ENCODE measurements at regions not wholly inside any gene's neighbourhood (a gene's known extent, or its start where the extent isn't known, plus 50 kb on each side); places are given as distances from the start of the nearest gene placed in this dataset.

DNA sequence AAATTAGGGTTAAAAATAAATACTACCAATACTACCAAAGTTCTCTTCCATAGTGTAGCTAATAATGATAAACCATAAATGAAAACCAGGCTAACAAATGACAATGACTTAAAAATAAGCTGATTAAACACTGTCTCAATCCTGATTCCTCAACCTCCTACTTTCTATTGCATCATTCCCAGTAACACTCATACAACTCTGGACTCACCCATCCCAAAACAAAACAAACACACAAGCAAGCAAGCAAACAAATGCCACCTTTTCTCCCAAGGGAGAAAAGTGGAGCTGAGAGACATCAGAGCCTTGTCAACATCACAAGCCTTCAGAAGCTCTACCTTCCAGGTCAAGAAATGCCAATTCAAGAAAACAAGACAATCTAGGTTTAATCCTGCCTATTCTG is 620.7 kb downstream of the NYAP2 start:
- in situ Hi-C loops (cut with MboI; ENCODE audit: low sequenced_read_pairs): no loop called here

DNA sequence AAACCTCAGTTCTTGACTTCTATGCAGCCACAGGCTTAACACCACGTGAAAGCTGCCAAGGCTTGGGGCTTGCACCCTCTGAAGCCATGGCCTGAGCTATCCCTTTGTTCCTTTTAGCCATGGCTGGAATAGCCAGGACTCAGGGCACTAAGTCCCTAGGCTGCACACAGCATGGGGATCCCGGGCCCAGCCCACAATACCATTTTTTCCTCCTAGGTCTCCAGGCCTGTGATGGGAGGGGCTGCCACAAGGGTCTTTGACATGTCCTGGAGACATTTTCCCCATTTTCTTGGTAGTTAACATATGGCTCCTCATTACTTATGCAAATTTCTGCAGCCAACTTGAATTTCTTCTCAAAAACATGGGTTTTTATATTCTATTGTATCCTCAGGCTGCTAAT is 619.1 kb downstream of the NYAP2 start:
- in situ Hi-C loops (cut with MboI; ENCODE audit: low sequenced_read_pairs): no loop called here

GRCh38 chr2:226017537-226017936 is 618.0 kb downstream of the NYAP2 start:
- in situ Hi-C loops (cut with MboI; ENCODE audit: low sequenced_read_pairs): no loop called here

DNA sequence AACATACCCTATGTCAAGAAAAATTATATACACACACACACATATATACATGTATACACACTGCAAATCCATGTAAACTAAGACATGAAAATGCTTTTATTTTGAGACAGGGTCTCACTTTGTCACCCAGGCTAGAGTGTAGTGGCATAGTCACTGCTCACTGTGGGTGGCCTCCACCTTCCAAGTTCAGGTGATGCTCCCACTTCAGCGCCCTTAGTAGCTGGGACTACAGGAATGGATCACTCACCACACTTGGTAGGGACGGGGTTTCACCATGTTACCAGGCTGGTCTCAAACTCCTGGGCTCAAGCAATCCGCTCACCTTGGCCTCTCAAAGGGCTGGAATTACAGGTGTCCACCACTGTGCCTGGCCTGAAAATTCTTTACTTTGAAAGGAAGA is 617.6 kb downstream of the NYAP2 start:
- in situ Hi-C loops (cut with MboI; ENCODE audit: low sequenced_read_pairs): no loop called here

DNA sequence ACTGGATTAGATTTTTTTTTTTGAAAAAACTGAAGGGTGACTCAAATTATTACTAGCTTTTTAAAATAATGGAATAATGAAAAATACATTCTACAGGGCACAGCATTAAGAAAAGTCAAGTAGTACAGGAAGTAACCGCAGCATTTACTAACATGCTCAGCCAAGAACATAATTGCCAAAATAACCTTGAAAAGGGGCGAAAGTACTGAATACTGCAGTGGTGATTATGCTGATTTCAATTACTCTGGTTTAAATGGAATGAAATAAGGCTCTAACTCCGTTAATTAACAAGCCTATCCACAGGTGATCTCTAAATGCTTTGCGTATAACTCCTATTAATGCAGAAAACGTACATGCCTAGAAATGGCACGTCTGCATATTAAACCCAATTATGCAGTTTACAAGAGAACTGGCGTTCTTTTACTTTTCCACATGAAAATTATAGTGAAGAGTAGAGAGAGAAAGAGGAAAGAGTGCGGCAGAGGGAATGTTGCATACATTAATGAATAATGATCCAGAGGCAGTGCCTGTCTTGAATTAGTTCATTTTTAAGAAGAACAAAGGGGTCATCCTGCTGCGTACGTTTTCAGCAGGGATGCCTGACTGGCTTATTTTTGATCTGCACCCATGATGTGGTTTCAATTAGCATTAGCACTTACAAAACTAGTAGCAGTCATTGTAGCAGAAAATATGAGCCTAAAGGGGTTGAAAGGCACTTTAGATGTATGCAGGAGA is 612.4 kb downstream of the NYAP2 start:
- in situ Hi-C loops (cut with MboI; ENCODE audit: low sequenced_read_pairs): no loop called here

DNA sequence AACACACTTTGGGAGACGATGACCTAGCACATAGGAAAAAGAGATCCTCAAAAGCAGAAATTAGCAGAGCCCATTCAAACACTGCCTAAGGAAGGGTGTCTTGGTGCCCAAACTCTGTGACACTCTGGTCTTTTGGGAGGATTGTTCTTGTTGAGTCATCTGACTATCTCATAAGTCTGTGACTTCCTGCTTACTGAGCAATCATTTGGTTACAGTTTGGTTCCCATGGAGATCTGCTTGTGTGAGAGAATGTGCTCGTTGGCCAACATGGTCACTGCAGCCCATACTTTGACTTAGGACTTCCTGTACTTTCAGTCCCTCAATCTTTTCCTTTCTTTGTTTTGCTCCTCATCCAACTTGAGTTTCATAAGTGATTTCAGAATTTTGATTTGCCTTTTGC is 602.9 kb downstream of the NYAP2 start:
- in situ Hi-C loops (cut with MboI; ENCODE audit: low sequenced_read_pairs): no loop called here

GRCh38 chr2:226001716-226002115 is 602.2 kb downstream of the NYAP2 start:
- in situ Hi-C loops (cut with MboI; ENCODE audit: low sequenced_read_pairs): no loop called here

DNA sequence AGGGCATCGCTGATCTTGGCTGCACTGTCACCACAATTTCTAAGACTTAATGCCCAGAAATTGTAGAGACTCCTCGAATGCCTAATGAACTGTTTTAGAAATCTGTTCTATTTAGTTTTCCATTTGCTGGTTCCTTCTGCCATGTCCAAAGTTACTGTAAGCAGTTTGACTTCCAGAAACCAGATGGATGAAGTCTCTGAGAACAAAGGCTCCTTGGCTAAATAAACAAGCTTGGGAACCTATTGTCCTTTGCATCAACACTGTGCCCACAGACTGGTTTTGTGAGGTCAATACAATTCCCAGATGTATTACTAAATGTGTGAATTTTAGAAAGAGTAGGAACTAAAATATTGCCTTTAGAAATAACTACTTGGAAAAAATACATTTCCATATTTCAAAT is 600.2 kb downstream of the NYAP2 start:
- in situ Hi-C loops (cut with MboI; ENCODE audit: low sequenced_read_pairs): no loop called here

- in situ Hi-C loops (cut with MboI; ENCODE audit: low sequenced_read_pairs): no loop called here
These were observed 599.1 kb downstream of the NYAP2 start for GRCh38 chr2:225998653-225999052.

DNA sequence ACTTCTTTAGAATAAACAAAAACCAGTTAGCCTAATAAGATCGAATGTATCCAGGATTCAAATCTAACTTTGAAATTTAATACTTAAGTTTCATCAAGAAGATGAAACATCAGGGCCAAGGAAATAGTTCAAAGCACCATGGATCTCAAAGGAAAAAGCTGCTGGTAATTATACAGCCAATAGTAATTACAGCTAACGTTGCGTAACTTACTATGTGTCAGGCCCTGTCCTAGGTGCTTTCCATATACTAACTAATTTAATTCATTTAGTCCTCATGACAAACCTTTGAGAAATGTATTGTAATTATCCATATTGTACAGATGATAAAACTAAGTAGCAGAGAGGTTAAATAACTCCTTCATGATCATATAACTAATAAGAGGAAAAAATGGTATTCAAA is 598.6 kb downstream of the NYAP2 start:
- in situ Hi-C loops (cut with MboI; ENCODE audit: low sequenced_read_pairs): no loop called here

GRCh38 chr2:225996462-225996828 is 596.9 kb downstream of the NYAP2 start:
- in situ Hi-C loops (cut with MboI; ENCODE audit: low sequenced_read_pairs): no loop called here

DNA sequence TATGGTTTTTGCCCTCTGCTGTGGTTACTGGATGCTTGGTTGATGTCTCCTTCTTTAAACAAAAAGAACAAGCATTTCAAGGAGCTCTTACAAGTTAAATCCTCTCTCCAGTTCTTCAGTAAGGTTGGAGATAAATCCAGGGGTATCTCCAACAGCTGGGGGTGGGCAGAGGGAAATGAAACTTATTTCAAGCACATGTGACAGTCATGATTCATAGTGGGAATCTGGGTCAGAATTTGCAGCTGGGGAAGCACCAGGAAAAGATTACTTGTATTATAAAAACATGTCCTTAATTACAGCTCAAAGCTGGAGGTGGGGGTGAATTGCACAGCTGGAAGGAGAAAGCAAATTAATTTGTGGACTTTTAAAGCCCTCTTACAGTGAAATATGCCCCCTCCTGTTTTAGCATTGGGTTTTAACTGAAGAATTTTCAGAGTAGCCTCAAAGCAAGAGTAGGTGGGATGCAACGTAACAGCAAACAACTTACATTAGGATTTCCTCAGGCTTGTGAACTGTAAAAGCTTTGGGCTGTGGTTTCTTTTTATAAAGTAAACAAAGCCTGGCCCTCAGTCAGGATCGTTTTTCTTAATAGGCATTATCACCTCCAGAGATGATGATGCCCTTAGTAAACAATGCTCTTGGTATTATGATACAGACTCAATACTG is 596.4 kb downstream of the NYAP2 start:
- in situ Hi-C loops (cut with MboI; ENCODE audit: low sequenced_read_pairs): no loop called here

- in situ Hi-C loops (cut with MboI; ENCODE audit: low sequenced_read_pairs): no loop called here
These were observed 595.4 kb downstream of the NYAP2 start for GRCh38 chr2:225994748-225995405.

- in situ Hi-C loops (cut with MboI; ENCODE audit: low sequenced_read_pairs): no loop called here
These were observed 593.9 kb downstream of the NYAP2 start for GRCh38 chr2:225993430-225993829.

GRCh38 chr2:225989809-225990208 is 590.3 kb downstream of the NYAP2 start:
- in situ Hi-C loops (cut with MboI; ENCODE audit: low sequenced_read_pairs): no loop called here

DNA sequence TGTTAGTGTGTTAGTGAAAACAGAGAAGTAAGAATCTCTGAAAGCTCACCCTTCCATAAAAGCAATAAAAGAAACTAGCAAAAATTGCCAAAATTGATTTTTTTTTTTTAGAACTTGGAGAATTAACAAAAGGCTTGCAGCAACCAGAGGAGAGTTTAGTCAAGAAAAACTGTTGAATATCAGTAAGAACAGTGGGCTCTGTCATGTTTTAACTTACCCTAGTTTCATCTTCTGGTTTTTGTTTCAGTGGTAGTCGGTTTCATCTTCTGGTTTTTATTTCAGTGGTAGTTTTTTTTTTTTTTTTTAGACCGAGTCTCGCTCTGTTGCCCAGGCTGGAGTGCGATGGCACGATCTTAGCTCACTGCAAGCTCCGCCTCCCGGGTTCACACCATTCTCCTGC is 580.9 kb downstream of the NYAP2 start:
- in situ Hi-C loops (cut with MboI; ENCODE audit: low sequenced_read_pairs): no loop called here

- in situ Hi-C loops (cut with MboI; ENCODE audit: low sequenced_read_pairs): no loop called here
These were observed 571.9 kb downstream of the NYAP2 start for GRCh38 chr2:225971433-225971832.

GRCh38 chr2:225948903-225949302 is 549.4 kb downstream of the NYAP2 start:
- in situ Hi-C loops (cut with MboI; ENCODE audit: low sequenced_read_pairs): no loop called here

DNA sequence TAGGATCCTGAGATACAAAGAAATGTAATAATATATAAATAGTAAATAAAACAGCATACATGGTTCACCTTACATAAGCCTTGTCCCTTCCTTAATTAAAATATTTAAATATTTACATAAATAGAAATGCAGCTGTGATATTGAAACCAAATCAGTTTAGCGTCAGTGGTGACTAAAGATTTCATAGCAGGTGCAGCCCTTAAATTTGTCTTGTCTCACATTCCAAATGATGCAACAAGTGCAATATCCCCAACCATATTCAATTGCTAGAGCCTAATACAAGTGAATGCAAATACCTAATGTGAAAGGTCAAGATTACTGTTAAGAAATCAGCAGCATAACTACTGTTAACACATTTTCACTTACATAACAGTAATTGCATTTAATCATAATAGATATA is 539.5 kb downstream of the NYAP2 start:
- in situ Hi-C loops (cut with MboI; ENCODE audit: low sequenced_read_pairs): no loop called here

DNA sequence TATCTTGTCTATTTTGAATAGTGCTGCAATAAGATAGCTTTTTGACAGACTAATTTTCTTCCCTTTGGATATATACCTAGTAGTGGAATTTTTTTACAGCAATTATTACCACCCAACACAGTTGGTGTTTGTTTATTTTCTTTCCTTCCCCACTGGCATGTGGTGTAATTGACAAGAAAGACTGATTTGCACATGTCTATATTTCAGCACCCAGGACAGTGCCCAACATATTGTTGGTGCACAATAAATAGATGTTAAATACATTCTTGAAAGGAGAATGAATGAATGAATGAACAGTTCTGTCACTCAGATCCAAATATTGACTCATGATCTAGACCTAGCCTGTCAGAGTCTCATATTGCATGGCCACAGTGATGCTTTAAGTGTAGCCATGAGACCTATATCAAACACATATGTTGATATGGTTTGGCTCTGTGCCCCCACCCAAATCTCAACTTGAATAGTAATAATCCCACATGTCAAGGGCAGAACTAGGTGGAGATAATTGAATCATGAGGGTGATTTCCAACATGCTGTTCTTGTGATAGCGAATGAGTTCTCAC is 538.2 kb downstream of the NYAP2 start:
- in situ Hi-C loops (cut with MboI; ENCODE audit: low sequenced_read_pairs): no loop called here

GRCh38 chr2:225932811-225933413 is 533.4 kb downstream of the NYAP2 start:
- in situ Hi-C loops (cut with MboI; ENCODE audit: low sequenced_read_pairs): no loop called here

DNA sequence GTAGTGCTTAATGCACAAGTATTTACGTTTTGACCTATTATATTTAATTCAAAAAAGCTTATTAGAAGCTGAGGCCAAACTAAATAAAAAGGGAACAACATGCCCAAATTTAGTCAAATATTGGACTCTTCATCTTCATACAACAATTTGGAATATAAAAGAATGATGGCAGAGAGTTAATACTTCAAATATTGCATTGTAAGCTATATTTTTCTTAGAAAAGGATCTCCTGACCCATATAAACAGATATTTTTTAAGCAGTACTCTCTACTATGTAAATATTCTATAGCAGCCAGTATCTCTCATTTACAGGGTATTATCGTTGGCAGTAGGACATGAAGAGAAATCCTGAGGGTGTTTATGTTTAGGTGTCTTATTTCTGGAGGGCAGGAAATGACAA is 531.2 kb downstream of the NYAP2 start:
- in situ Hi-C loops (cut with MboI; ENCODE audit: low sequenced_read_pairs): no loop called here
